GM18873 (cell line): ENCODE measurements at regions not wholly inside any gene's neighbourhood (a gene's known extent, or its start where the extent isn't known, plus 50 kb on each side); places are given as distances from the start of the nearest gene placed in this dataset.
"Not testable (repeated sequence)": the region's sequence is repeated elsewhere in the genome, so short reads cannot be mapped to it uniquely, and the experiment has no call there.

Experiments
- ATAC-seq: cut with Tn5 transposase; IDR thresholded peaks from one replicate; pipeline ENCODE4 v1.9.1; 2021; ENCODE audit warnings: mild to moderate bottlenecking, moderate library complexity, moderate number of reproducible peaks; ENCODE audit not compliant: unreplicated experiment, low FRiP score

DNA sequence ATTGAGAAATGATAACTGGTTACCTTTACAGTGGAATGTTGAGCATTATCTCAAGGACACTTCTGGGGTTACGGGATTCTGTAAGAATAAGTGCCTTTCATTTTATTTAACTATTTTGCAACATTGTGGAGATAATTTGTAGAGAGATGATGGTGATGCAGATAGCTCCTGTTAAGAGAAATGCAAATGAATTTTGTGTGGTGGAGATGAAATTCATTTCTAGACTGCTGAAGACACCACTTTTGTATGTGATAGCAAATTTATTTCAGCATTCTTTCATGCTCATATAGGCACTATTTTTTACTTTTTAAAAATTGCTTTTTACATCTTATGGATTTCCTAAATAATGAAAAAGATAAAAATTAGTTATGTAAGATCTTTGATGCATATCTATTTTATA lies 463.3 kb upstream of the CBLB start:
- no peak for ATAC-seq

DNA sequence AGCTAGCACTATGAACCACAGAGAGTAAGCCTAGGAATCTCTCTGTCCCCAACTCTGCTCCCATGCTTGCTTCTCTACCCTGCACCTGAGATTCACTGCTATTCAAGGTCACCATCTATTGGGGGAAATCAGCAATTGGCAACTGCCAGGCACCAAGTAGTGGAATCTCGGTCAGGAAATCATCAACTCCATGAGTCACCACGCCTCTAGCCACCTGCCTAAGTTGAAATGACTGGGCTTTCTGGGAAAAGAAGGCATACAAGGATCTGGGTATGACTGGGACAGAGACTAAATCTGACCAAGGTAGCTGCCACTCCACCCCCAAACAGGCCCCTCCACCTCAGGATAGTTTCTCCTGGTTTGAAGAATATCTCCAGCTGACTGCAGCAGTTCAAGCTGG lies 464.1 kb upstream of the CBLB start:
- ATAC-seq = peak; percentile 62

GRCh38 chr3:106333911-106334618 lies 465.3 kb upstream of the CBLB start:
- peak; percentile 66 for ATAC-seq

GRCh38 chr3:106336619-106337018 lies 467.8 kb upstream of the CBLB start:
- ATAC-seq = no peak

GRCh38 chr3:106337116-106337515 lies 468.3 kb upstream of the CBLB start:
- ATAC-seq = no peak

- no peak for ATAC-seq
Measured at GRCh38 chr3:106338582-106339214, 469.9 kb upstream of the CBLB start.

- no peak for ATAC-seq
Measured at GRCh38 chr3:106339551-106339950, 470.7 kb upstream of the CBLB start.

GRCh38 chr3:106341087-106341486 lies 472.3 kb upstream of the CBLB start:
- no peak for ATAC-seq

DNA sequence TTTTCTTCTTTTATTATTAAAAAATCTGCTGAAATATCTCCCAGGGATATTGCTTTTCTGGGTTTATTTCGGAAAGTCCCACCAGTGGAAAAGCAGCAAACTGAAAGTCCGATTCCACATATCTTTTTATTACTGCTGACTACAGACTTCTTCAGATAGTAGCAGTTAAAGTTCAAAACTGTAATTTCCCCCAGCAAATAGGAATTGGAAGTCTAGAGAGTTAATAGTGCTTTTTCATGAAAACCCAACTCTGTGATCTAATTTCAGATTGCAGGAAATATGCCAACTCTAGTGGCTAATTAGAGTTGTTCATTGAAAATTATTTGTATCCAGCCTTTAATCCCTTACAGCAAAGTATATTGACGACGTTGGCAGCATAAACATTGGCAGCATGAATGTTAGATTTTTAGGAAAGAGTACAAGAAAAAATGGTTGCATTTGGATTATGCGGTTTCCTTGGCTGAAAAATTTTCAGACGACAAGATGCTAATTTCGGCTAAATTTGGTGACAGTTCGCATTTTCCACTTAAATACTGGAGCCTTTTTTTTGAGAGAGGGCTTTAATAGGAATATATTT lies 472.9 kb upstream of the CBLB start:
- ATAC-seq = no peak

DNA sequence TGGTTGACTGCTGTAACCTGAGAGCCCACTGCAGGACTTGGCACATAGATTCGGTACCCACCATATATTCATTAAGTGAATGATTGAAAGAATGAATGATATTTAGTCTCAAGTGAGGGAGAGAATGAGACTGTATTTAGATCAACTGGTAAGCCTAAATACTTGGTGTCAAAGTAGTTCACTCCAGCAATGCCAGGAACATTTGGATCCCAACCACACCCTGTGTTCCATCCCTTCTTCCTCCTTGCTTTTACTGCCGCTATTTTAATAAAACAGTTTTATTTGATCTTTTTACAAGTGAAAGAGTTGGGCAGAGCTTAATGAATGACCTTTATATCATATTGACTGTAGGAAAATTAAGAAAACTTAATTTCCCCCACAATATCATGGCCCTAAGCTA lies 473.6 kb upstream of the CBLB start:
- ATAC-seq = no peak

GRCh38 chr3:106343811-106344210 lies 475.0 kb upstream of the CBLB start:
- ATAC-seq = no peak

GRCh38 chr3:106345353-106346027 lies 476.7 kb upstream of the CBLB start:
- ATAC-seq = no peak

GRCh38 chr3:106347350-106347749 lies 478.5 kb upstream of the CBLB start:
- ATAC-seq = no peak

GRCh38 chr3:106348139-106348690 lies 479.4 kb upstream of the CBLB start:
- no peak for ATAC-seq

DNA sequence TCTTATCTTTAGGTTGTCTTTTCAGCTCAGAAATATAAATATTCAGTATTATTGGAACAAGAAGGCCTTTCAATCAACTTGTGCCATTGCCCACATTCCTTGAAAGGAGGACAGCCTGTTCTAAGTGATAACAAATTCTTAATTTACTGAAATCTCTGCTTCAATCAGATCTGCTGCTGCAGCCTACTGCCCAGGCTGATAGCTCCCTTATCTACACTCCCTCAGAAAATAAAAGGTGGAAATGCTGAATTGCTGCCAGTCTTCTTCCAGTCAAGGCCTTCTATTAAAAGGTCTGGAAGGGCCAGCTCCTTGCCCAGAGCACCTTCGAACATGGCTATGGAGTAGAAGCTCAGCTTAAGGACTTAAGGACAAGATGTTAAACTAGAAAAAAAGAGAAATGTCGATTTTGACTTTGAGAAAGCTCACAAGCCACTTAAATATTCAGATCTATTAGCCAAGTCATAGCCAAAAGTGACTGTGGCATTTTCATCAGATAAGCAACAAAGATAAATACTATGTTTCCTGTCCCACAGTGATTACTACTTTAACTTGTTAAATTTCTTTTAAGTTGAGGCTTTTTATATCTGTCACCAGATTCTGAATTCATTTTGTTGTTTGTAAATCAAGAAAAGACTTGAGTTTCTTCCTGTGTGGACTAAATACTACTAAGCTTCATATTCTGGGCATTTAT lies 480.5 kb upstream of the CBLB start:
- no peak for ATAC-seq

DNA sequence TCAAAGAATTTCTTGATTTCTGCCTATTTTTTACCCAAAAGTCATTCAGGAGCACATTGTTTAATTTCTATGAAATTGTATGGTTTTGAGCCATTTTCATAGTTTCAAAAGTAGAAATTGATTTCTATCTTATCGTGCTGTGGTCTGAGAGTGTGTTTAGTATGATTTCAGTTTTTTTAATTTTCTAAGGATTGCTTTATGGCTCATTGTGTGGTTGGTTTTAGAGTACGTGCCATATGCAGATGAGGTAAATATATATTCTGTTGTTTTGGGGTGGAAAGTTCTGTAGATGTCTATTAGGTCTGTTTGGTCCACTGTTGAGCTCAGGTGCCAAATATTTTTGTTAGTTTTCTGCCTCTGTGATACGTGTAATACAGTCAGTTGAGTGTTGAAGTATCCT lies 487.1 kb upstream of the CBLB start:
- no peak for ATAC-seq

GRCh38 chr3:106359692-106360091 lies 490.9 kb upstream of the CBLB start:
- no peak for ATAC-seq

- ATAC-seq = not testable (repeated sequence)
Measured at GRCh38 chr3:106360901-106361300, 492.1 kb upstream of the CBLB start.

DNA sequence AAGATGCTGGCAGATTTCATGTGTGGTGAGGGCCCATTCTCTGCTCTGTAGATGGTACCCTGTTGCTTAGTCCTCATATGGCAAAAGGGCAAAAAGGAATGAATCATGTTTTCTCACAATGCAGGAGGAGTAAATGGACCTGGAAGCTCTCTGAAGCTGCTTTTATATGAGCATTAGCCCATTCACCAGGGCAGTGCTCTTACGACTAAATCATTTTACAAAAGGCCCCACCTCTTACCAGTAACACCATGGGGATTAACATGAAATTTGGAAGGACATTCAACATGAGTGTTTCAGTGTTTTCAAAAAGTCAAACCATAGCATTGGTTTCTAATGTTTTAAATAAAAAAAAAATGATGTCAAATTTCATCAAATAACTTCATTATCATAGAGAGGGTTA lies 495.7 kb upstream of the CBLB start:
- ATAC-seq = no peak

GRCh38 chr3:106365061-106365691 lies 496.4 kb upstream of the CBLB start:
- ATAC-seq = no peak
